Body of pancreas (tissue), 4 donors: ENCODE measurements at regions not wholly inside any gene's neighbourhood (a gene's known extent, or its start where the extent isn't known, plus 50 kb on each side); places are given as distances from the start of the nearest gene placed in this dataset.
"Not testable (repeated sequence)": the region's sequence is repeated elsewhere in the genome, so short reads cannot be mapped to it uniquely, and the experiment has no call there.

ENCODE experiments used
- ATAC-seq: fragments of 150-250 bp; one replicate; pipeline ENCODE4 v1.9.1; 2016
- DNase-seq, 4 donors: peaks; one replicate each; pipeline ENCODE4 v3.0.0-alpha.2; 2019
- H3K27ac ChIP-seq, 4 donors: fragments of 200-600 bp; sonication (generic); 1 replicate in 3 of 4; 2 replicates in 1 of 4; pipeline versions ENCODE4 v1.5.1 to v1.6.1; 2016 to 2019; ENCODE audit warnings: mild to moderate bottlenecking in 1 of 4, mixed read lengths in 1 of 4, moderate library complexity in 1 of 4
- H3K27me3 ChIP-seq, 2 donors: fragments of 200-600 bp; sonication (generic); one replicate each; pipeline ENCODE4 v1.6.0; 2016; ENCODE audit warnings: mild to moderate bottlenecking in 1 of 2
- H3K36me3 ChIP-seq, 2 donors: fragments of 200-600 bp; sonication (generic); replicated peaks in 1 of 2; 2 replicates each; pipeline ENCODE4 v1.5.1; 2016; ENCODE audit warnings: low read depth in 2 of 2; ENCODE audit not compliant: insufficient read depth in 1 of 2
- H3K4me1 ChIP-seq: fragments of 200-600 bp; sonication (generic); one replicate; pipeline ENCODE4 v1.6.0; 2016
- H3K4me3 ChIP-seq, 2 donors: fragments of 200-600 bp; sonication (generic); 1 replicate in 1 of 2; 2 replicates in 1 of 2; pipeline ENCODE4 v1.5.1; 2016 to 2019
- H3K9me3 ChIP-seq, 3 donors: fragments of 200-600 bp; sonication (generic); 1 replicate in 2 of 3; 2 replicates in 1 of 3; pipeline ENCODE4 v1.5.1; 2016
- CTCF ChIP-seq, 7 experiments: fragments of 450-650 bp in 4 of 7; fragments of 200-600 bp in 3 of 7; sonication (generic) in 3 of 7; IDR thresholded peaks; one replicate each; pipeline ENCODE4 v1.5.1; 2016 to 2019; ENCODE audit warnings: antibody characterized with exemption in 7 of 7
- POLR2A ChIP-seq, 3 donors: fragments of 450-650 bp; IDR thresholded peaks; one replicate each; pipeline ENCODE4 v1.6.1; 2016; ENCODE audit warnings: antibody characterized with exemption in 3 of 3, mild to moderate bottlenecking in 2 of 3
- WGBS, 2 donors: methylation state at CpG; one replicate each; pipeline ENCODE4 v1.1.5; 2017; 5-methylcytosine and 5-hydroxymethylcytosine counted together
- intact Hi-C: fragments of 100-400 bp; cut with DNase I; formaldehyde crosslinking; loops from one replicate; pipeline ENCODE4 v1.15.1; 2023

- Histone ChIP-seq H3K4me3 (no peak overlapping the region), H3K27ac (no peak overlapping the region), H3K4me1 (peaks cover 6% of the 10 kb centered on the region), H3K36me3 (no peaks in the 10 kb centered on the region), H3K27me3 (no peaks in the 10 kb centered on the region), H3K9me3 (no peaks in the 10 kb centered on the region)
- intact Hi-C loops: no loop called here
- ATAC-seq: no peak
- no peak for DNase-seq
- no peak for TF ChIP-seq POLR2A (IDR thresholded peaks at IDR 0.05)
- TF ChIP-seq CTCF (IDR thresholded peaks at IDR 0.05): no peak
- WGBS, 2 donors: 53% methylated on average over 1 of the region's 1 CpG
These were observed 240.5 kb upstream of the PRSS58 start for GRCh38 chr7:142498364-142498763.

GRCh38 chr7:142496545-142496991, 238.7 kb upstream of the PRSS58 start:
- Histone ChIP-seq H3K36me3 (no peaks in the 10 kb centered on the region), H3K4me3 (no peak overlapping the region), H3K4me1 (peaks cover 15% of the 10 kb centered on the region), H3K27me3 (no peaks in the 10 kb centered on the region), H3K27ac (no peak overlapping the region), H3K9me3 (no peaks in the 10 kb centered on the region)
- 44 to 60% methylated on average over 8 of the region's 8 CpGs for WGBS, 2 donors
- ATAC-seq (peak; percentile 7), DNase-seq (no peak)
- intact Hi-C loops: no loop called here
- TF ChIP-seq POLR2A (IDR thresholded peaks at IDR 0.05) (no peak), CTCF (IDR thresholded peaks at IDR 0.05) (peak; percentile 30 to 65 (median 55))

- H3K36me3 ChIP-seq, intact Hi-C loops, H3K9me3 ChIP-seq, H3K4me3 ChIP-seq, H3K27me3 ChIP-seq, ATAC-seq, H3K27ac ChIP-seq, DNase-seq: not testable (repeated sequence)
- H3K4me1 ChIP-seq: peaks cover 15% of the 10 kb centered on the region
- WGBS, 2 donors: 68 to 81% methylated on average over 3 of the region's 3 CpGs
These were observed 238.0 kb upstream of the PRSS58 start for GRCh38 chr7:142495879-142496278.

- H3K27ac ChIP-seq, H3K4me3 ChIP-seq, H3K36me3 ChIP-seq, ATAC-seq, H3K27me3 ChIP-seq, DNase-seq, H3K9me3 ChIP-seq, intact Hi-C loops: not testable (repeated sequence)
- peaks cover 15% of the 10 kb centered on the region for H3K4me1 ChIP-seq
These were observed 237.4 kb upstream of the PRSS58 start for GRCh38 chr7:142495301-142495700.

GRCh38 chr7:142494021-142494420, 236.2 kb upstream of the PRSS58 start:
- WGBS, 2 donors: 64 to 80% methylated on average over 2 of the region's 2 CpGs
- Histone ChIP-seq H3K9me3 (no peaks in the 10 kb centered on the region), H3K4me3 (no peak overlapping the region), H3K27me3 (no peaks in the 10 kb centered on the region), H3K27ac (no peak overlapping the region), H3K4me1 (peaks cover 15% of the 10 kb centered on the region), H3K36me3 (no peaks in the 10 kb centered on the region)
- intact Hi-C loops: no loop called here
- DNase-seq: no peak
- TF ChIP-seq POLR2A (IDR thresholded peaks at IDR 0.05) (no peak), CTCF (IDR thresholded peaks at IDR 0.05) (no peak)
- ATAC-seq: no peak

- H3K27ac ChIP-seq: no peak overlapping the region
- TF ChIP-seq CTCF (IDR thresholded peaks at IDR 0.05) (no peak), POLR2A (IDR thresholded peaks at IDR 0.05) (no peak)
- H3K4me1 ChIP-seq: peaks cover 9% of the 10 kb centered on the region
- DNase-seq: no peak
- 92 to 94% methylated on average over 7 of the region's 7 CpGs for WGBS, 2 donors
- no peaks in the 10 kb centered on the region for H3K27me3 ChIP-seq
- no peak for ATAC-seq
- intact Hi-C loops: no loop called here
- H3K4me3 ChIP-seq: no peak overlapping the region
- no peaks in the 10 kb centered on the region for H3K36me3 ChIP-seq
- no peaks in the 10 kb centered on the region for H3K9me3 ChIP-seq
These were observed 231.0 kb upstream of the PRSS58 start for GRCh38 chr7:142488842-142489241.
